Uterus (tissue), 2 donors: ENCODE measurements at regions not wholly inside any gene's neighbourhood (a gene's known extent, or its start where the extent isn't known, plus 50 kb on each side); places are given as distances from the start of the nearest gene placed in this dataset.

Source experiments
- POLR2A ChIP-seq, 2 donors: fragments of 450-650 bp; IDR thresholded peaks; one replicate each; pipeline ENCODE4 v1.6.1; 2016; ENCODE audit warnings: antibody characterized with exemption in 2 of 2, mild to moderate bottlenecking in 1 of 2, moderate library complexity in 1 of 2
- TF ChIP-seq, protein P1 (sequence below), 4 experiments: fragments of 200-600 bp in 2 of 4; fragments of 450-650 bp in 2 of 4; sonication (generic) in 2 of 4; IDR thresholded peaks; one replicate each; pipeline ENCODE4 v1.5.1; 2016 to 2019; ENCODE audit warnings: antibody characterized with exemption in 4 of 4, mild to moderate bottlenecking in 2 of 4, moderate library complexity in 1 of 4

DNA sequence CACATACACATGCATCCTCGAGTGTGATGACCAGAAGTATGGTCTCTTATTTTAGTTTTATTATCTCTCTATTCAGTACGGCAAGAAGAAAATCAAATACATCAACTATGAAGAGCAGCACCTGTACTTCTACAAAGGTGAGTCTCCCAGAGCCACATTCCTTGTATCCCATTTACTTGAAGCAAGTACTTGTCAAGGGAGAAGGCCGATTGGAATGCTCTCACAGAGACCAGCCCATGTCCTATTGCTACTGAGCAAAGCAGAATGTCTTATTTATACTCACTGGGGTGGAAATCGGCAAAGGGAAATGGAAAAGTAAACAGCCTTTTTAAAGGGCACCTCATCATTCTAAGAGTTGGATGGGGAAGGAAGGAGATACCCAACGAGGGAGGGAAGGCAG lies 72.6 kb upstream of the OR5AK2 start:
- TF ChIP-seq, protein P1, sequence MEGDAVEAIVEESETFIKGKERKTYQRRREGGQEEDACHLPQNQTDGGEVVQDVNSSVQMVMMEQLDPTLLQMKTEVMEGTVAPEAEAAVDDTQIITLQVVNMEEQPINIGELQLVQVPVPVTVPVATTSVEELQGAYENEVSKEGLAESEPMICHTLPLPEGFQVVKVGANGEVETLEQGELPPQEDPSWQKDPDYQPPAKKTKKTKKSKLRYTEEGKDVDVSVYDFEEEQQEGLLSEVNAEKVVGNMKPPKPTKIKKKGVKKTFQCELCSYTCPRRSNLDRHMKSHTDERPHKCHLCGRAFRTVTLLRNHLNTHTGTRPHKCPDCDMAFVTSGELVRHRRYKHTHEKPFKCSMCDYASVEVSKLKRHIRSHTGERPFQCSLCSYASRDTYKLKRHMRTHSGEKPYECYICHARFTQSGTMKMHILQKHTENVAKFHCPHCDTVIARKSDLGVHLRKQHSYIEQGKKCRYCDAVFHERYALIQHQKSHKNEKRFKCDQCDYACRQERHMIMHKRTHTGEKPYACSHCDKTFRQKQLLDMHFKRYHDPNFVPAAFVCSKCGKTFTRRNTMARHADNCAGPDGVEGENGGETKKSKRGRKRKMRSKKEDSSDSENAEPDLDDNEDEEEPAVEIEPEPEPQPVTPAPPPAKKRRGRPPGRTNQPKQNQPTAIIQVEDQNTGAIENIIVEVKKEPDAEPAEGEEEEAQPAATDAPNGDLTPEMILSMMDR (IDR thresholded peaks at IDR 0.05) = no peak
- no peak for TF ChIP-seq POLR2A (IDR thresholded peaks at IDR 0.05)
